ENCODE measurements at regions not wholly inside any gene's neighbourhood (a gene's known extent, or its start where the extent isn't known, plus 50 kb on each side); places are given as distances from the start of the nearest gene placed in this dataset.
A peak's percentile ranks its signal among the peaks of the same experiment; 100 is the strongest.

DNA sequence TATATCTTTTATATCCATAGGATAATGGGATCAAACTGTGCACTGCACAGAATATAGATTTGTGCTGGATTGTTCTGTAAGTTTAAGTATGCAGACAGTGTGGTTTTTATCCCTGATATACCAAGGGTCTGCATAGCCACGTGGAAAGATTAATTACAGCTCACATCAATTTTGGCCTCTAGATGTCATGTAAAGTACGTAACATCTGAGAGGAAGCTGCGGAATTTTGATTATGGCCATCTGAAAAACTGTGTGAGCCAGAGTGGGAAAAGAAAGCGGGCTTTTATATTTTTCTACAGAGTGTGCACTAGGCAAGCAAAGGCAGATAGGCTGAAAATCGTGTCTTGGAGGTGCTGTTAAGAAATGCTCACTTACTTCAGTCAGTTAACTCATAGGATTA, 562.7 kb downstream of the GBE1 start:
- TF ChIP-seq, protein P1, sequence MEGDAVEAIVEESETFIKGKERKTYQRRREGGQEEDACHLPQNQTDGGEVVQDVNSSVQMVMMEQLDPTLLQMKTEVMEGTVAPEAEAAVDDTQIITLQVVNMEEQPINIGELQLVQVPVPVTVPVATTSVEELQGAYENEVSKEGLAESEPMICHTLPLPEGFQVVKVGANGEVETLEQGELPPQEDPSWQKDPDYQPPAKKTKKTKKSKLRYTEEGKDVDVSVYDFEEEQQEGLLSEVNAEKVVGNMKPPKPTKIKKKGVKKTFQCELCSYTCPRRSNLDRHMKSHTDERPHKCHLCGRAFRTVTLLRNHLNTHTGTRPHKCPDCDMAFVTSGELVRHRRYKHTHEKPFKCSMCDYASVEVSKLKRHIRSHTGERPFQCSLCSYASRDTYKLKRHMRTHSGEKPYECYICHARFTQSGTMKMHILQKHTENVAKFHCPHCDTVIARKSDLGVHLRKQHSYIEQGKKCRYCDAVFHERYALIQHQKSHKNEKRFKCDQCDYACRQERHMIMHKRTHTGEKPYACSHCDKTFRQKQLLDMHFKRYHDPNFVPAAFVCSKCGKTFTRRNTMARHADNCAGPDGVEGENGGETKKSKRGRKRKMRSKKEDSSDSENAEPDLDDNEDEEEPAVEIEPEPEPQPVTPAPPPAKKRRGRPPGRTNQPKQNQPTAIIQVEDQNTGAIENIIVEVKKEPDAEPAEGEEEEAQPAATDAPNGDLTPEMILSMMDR (conservative IDR thresholded peaks at IDR 0.05), result peak; percentile 14; the same call in 1 of the 2 replicates
- no peak for TF ChIP-seq ZFX (IDR thresholded peaks at IDR 0.05)
